Keratinocyte (primary cell): ENCODE measurements at regions not wholly inside any gene's neighbourhood (a gene's known extent, or its start where the extent isn't known, plus 50 kb on each side); places are given as distances from the start of the nearest gene placed in this dataset.

Experiments
- DNase-seq: peaks from one replicate; pipeline ENCODE4 v3.0.0-alpha.2; 2011; ENCODE audit warnings: low read depth, missing footprints, low spot score
- FAIRE-seq: peaks from 2 replicates; lab custom pipeline; 2011; peaks lifted over from hg19 to GRCh38; lab: Jason Lieb, UNC
- H2AFZ ChIP-seq: 2 replicates; pipeline ENCODE4 v1.6.0; 2012; ENCODE audit warnings: low read length, control low read depth, inconsistent platforms; ENCODE audit not compliant: control insufficient read depth
- H3K27ac ChIP-seq: 2 replicates; pipeline ENCODE4 v1.5.1; 2011; ENCODE audit warnings: low read length; ENCODE audit not compliant: control insufficient read depth, insufficient read depth
- H3K27me3 ChIP-seq: 3 replicates; pipeline ENCODE4 v1.6.0; 2011; ENCODE audit warnings: low read length; ENCODE audit not compliant: control insufficient read depth, insufficient read depth; ENCODE audit errors: extremely low read depth
- H3K36me3 ChIP-seq, 2 experiments: 2 replicates in 1 of 2; 3 replicates in 1 of 2; pipeline ENCODE4 v1.5.1; 2011; ENCODE audit warnings: low read length in 2 of 2, mild to moderate bottlenecking in 1 of 2; ENCODE audit not compliant: control insufficient read depth in 2 of 2, insufficient read depth in 2 of 2; ENCODE audit errors: extremely low read depth in 1 of 2
- H3K4me1 ChIP-seq: 3 replicates; pipeline ENCODE4 v1.5.1; 2011; ENCODE audit warnings: low read length; ENCODE audit not compliant: control insufficient read depth, insufficient read depth; ENCODE audit errors: extremely low read depth
- H3K4me2 ChIP-seq: 3 replicates; pipeline ENCODE4 v1.6.0; 2011; ENCODE audit warnings: low read depth, low read length; ENCODE audit not compliant: control insufficient read depth, insufficient read depth; ENCODE audit errors: extremely low read depth
- H3K4me3 ChIP-seq, 3 experiments: fragments of 200-600 bp in 1 of 3; sonication (generic) in 1 of 3; 2 replicates in 2 of 3; 3 replicates in 1 of 3; pipeline ENCODE4 v1.5.1; 2011 to 2016; ENCODE audit warnings: low read length in 3 of 3, mild to moderate bottlenecking in 3 of 3, control low read depth in 2 of 3, inconsistent platforms in 1 of 3, low read depth in 1 of 3, mixed read lengths in 1 of 3, mixed run types in 1 of 3, moderate library complexity in 1 of 3; ENCODE audit not compliant: control insufficient read depth in 2 of 3, insufficient read depth in 2 of 3; ENCODE audit errors: extremely low read depth in 1 of 3
- H3K79me2 ChIP-seq: 2 replicates; pipeline ENCODE4 v1.6.0; 2012; ENCODE audit warnings: low read length; ENCODE audit not compliant: control insufficient read depth, insufficient read depth
- H3K9ac ChIP-seq: 3 replicates; pipeline ENCODE4 v1.6.0; 2011; ENCODE audit warnings: low read length; ENCODE audit not compliant: control insufficient read depth, insufficient read depth; ENCODE audit errors: extremely low read depth
- H3K9me1 ChIP-seq: 3 replicates; pipeline ENCODE4 v1.6.0; 2011; ENCODE audit warnings: low read length; ENCODE audit not compliant: control insufficient read depth, insufficient read depth; ENCODE audit errors: extremely low read depth
- H3K9me3 ChIP-seq: 2 replicates; pipeline ENCODE4 v1.5.1; 2012; ENCODE audit warnings: low read depth, low read length; ENCODE audit not compliant: control insufficient read depth
- H4K20me1 ChIP-seq: 3 replicates; pipeline ENCODE4 v1.6.0; 2011; ENCODE audit warnings: low read length; ENCODE audit not compliant: control insufficient read depth, insufficient read depth; ENCODE audit errors: extremely low read depth
- EZH2 ChIP-seq: IDR thresholded peaks from one replicate; pipeline ENCODE4 v1.6.1; 2012; ENCODE audit warnings: inconsistent platforms, mild to moderate bottlenecking, low read length, moderate library complexity
- dilution Hi-C: fragments of 300-500 bp; cut with MboI; formaldehyde crosslinking; loops from one replicate; pipeline ENCODE4 v1.7.0; 2020; ENCODE audit warnings: low sequenced_read_pairs; ENCODE audit not compliant: extremely low pct_ligation_motif_present
- TF ChIP-seq, protein P1 (sequence below), 3 experiments: IDR thresholded peaks in 1 of 3; conservative IDR thresholded peaks in 1 of 3; optimal IDR thresholded peaks in 1 of 3; 2 replicates in 2 of 3; 3 replicates in 1 of 3; pipeline versions ENCODE3 to v1.5.1; 2011; ENCODE audit warnings: low read length in 3 of 3, mild to moderate bottlenecking in 3 of 3, moderate library complexity in 2 of 3, control low read depth in 1 of 3, inconsistent platforms in 1 of 3; ENCODE audit not compliant: insufficient read depth in 2 of 3; ENCODE audit errors: extremely low read depth in 1 of 3

- FAIRE-seq (no peak), DNase-seq (no peak)
- Histone ChIP-seq H4K20me1 (no peaks in the 10 kb centered on the region), H3K9ac (no peak overlapping the region), H3K4me1 (peaks cover 10% of the 10 kb centered on the region), H3K36me3 (no peaks in the 10 kb centered on the region), H2AFZ (no peak overlapping the region), H3K4me3 (no peak overlapping the region), H3K4me2 (no peak overlapping the region), H3K9me3 (no peaks in the 10 kb centered on the region), H3K27me3 (no peaks in the 10 kb centered on the region), H3K9me1 (no peaks in the 10 kb centered on the region), H3K79me2 (no peaks in the 10 kb centered on the region), H3K27ac (no peak overlapping the region)
- dilution Hi-C loops, result no loop called here
- TF ChIP-seq EZH2, result no peak
- TF ChIP-seq, protein P1, sequence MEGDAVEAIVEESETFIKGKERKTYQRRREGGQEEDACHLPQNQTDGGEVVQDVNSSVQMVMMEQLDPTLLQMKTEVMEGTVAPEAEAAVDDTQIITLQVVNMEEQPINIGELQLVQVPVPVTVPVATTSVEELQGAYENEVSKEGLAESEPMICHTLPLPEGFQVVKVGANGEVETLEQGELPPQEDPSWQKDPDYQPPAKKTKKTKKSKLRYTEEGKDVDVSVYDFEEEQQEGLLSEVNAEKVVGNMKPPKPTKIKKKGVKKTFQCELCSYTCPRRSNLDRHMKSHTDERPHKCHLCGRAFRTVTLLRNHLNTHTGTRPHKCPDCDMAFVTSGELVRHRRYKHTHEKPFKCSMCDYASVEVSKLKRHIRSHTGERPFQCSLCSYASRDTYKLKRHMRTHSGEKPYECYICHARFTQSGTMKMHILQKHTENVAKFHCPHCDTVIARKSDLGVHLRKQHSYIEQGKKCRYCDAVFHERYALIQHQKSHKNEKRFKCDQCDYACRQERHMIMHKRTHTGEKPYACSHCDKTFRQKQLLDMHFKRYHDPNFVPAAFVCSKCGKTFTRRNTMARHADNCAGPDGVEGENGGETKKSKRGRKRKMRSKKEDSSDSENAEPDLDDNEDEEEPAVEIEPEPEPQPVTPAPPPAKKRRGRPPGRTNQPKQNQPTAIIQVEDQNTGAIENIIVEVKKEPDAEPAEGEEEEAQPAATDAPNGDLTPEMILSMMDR (optimal IDR thresholded peaks at IDR 0.05 in 1 of 3, IDR thresholded peaks at IDR 0.05 in 1 of 3, conservative IDR thresholded peaks at IDR 0.05 in 1 of 3; ENCODE audit: extremely low read depth in 1 of 3, insufficient read depth in 2 of 3, low read length in 3 of 3), result no peak
Measured at GRCh38 chr4:151558496-151559113, 149.6 kb downstream of the FHIP1A start.

GRCh38 chr4:151559595-151559994 is 150.6 kb downstream of the FHIP1A start:
- dilution Hi-C loops, result no loop called here

More at GRCh38 chr4:151559595-151559994, 150.6 kb downstream of the FHIP1A start:
- Histone ChIP-seq H3K4me1 (peaks cover 10% of the 10 kb centered on the region), H3K9ac (no peak overlapping the region), H4K20me1 (no peaks in the 10 kb centered on the region), H3K79me2 (no peaks in the 10 kb centered on the region), H3K4me3 (no peak overlapping the region), H3K4me2 (no peak overlapping the region), H3K36me3 (no peaks in the 10 kb centered on the region), H3K27me3 (no peaks in the 10 kb centered on the region), H3K27ac (no peak overlapping the region), H2AFZ (no peak overlapping the region), H3K9me1 (no peaks in the 10 kb centered on the region), H3K9me3 (no peaks in the 10 kb centered on the region)
- TF ChIP-seq EZH2, result no peak
- TF ChIP-seq, protein P1 (optimal IDR thresholded peaks at IDR 0.05 in 1 of 3, IDR thresholded peaks at IDR 0.05 in 1 of 3, conservative IDR thresholded peaks at IDR 0.05 in 1 of 3; ENCODE audit: extremely low read depth in 1 of 3, insufficient read depth in 2 of 3, low read length in 3 of 3), result no peak
- peak; percentile 48 for FAIRE-seq
- DNase-seq, result no peak
